IMR-90 (cell line): ENCODE measurements at regions not wholly inside any gene's neighbourhood (a gene's known extent, or its start where the extent isn't known, plus 50 kb on each side); places are given as distances from the start of the nearest gene placed in this dataset.

Source experiments
- ATAC-seq: fragments of 200-7000 bp; cut with Tn5 transposase; 2 replicates; pipeline ENCODE4 v1.9.1; 2020; ENCODE audit warnings: low read depth, mild to moderate bottlenecking, moderate library complexity
- BruUV-seq: library from RNA; stranded (reverse); fragments of 400-500 nt; replicated peaks from 2 replicates; lab custom pipeline; 2021; lab: Mats Ljungman, UMichigan
- CTCF ChIA-PET: fragments of 300-600 bp; formaldehyde crosslinking; extraction: SDS; loops from one replicate; lab custom pipeline; 2021; ENCODE audit warnings: antibody characterized with exemption; lab: Yijun Ruan, JAX
- POLR2A ChIA-PET: fragments of 300-600 bp; sonication (Branson Sonifier 250); formaldehyde crosslinking; loops from one replicate; lab custom pipeline; 2022; ENCODE audit warnings: antibody characterized with exemption; ENCODE audit not compliant: unreplicated experiment; lab: Charles Lee
- DNase-seq: peaks from one replicate; pipeline ENCODE4 v3.0.0; 2013
- H2AFZ ChIP-seq: replicated peaks from 2 replicates; pipeline ENCODE3; 2013; ENCODE audit warnings: low read length, mild to moderate bottlenecking; ENCODE audit not compliant: poor library complexity
- H2AK5ac ChIP-seq: 2 replicates; pipeline ENCODE4 v1.6.1; 2013; ENCODE audit warnings: low read depth, low read length, inconsistent platforms
- H2AK9ac ChIP-seq: replicated peaks from 2 replicates; pipeline ENCODE3; 2013; ENCODE audit warnings: mild to moderate bottlenecking, low read depth, low read length, moderate library complexity; ENCODE audit not compliant: poor library complexity
- H2BK120ac ChIP-seq: 2 replicates; pipeline ENCODE4 v1.6.1; 2013; ENCODE audit warnings: low read depth, low read length, inconsistent platforms
- H2BK15ac ChIP-seq: 3 replicates; pipeline ENCODE4 v1.6.1; 2013; ENCODE audit warnings: low read depth, low read length, inconsistent platforms
- H2BK20ac ChIP-seq: 2 replicates; pipeline ENCODE4 v1.6.1; 2013; ENCODE audit warnings: low read depth, mild to moderate bottlenecking, inconsistent platforms, low read length, moderate library complexity
- H2BK5ac ChIP-seq: 2 replicates; pipeline ENCODE4 v1.6.1; 2013; ENCODE audit warnings: mild to moderate bottlenecking, low read depth, low read length, inconsistent platforms; ENCODE audit not compliant: poor library complexity, severe bottlenecking
- H3K14ac ChIP-seq: replicated peaks from 2 replicates; pipeline ENCODE4 v1.6.1; 2013; ENCODE audit warnings: low read depth, low read length, inconsistent platforms
- H3K18ac ChIP-seq: 2 replicates; pipeline ENCODE4 v1.6.1; 2013; ENCODE audit warnings: low read depth, low read length, control low read depth
- H3K23ac ChIP-seq: 2 replicates; pipeline ENCODE4 v1.6.1; 2013; ENCODE audit warnings: low read depth, low read length, inconsistent platforms
- H3K27ac ChIP-seq: 2 replicates; pipeline ENCODE4 v1.5.1; 2013; ENCODE audit warnings: mild to moderate bottlenecking, control low read depth, low read length; ENCODE audit not compliant: insufficient read depth
- H3K27me3 ChIP-seq: 2 replicates; pipeline ENCODE4 v1.6.1; 2013; ENCODE audit warnings: low read length; ENCODE audit not compliant: control insufficient read depth, insufficient read depth
- H3K36me3 ChIP-seq: 2 replicates; pipeline ENCODE4 v1.6.1; 2013; ENCODE audit warnings: low read length, mixed read lengths; ENCODE audit not compliant: control insufficient read depth, insufficient read depth
- H3K4ac ChIP-seq: 2 replicates; pipeline ENCODE4 v1.6.1; 2013; ENCODE audit warnings: low read depth, low read length, inconsistent platforms
- H3K4me1 ChIP-seq: 2 replicates; pipeline ENCODE4 v1.6.1; 2013; ENCODE audit warnings: low read length, mixed read lengths; ENCODE audit not compliant: control insufficient read depth, insufficient read depth
- H3K4me2 ChIP-seq: 2 replicates; pipeline ENCODE4 v1.6.1; 2013; ENCODE audit warnings: low read depth, mild to moderate bottlenecking, control low read depth, low read length, moderate library complexity
- H3K4me3 ChIP-seq: 2 replicates; pipeline ENCODE4 v1.5.1; 2013; ENCODE audit warnings: low read depth, mild to moderate bottlenecking, control low read depth, low read length, moderate library complexity; ENCODE audit not compliant: insufficient read depth
- H3K56ac ChIP-seq: 2 replicates; pipeline ENCODE4 v1.6.1; 2013; ENCODE audit warnings: low read length, inconsistent platforms; ENCODE audit not compliant: insufficient read depth; ENCODE audit errors: extremely low read depth
- H3K79me1 ChIP-seq, 2 experiments: 2 replicates each; pipeline ENCODE4 v1.6.1; 2013; ENCODE audit warnings: low read length in 2 of 2, inconsistent platforms in 1 of 2, low read depth in 1 of 2
- H3K9ac ChIP-seq: 2 replicates; pipeline ENCODE4 v1.6.1; 2013; ENCODE audit warnings: low read depth, low read length, control low read depth
- H3K9me1 ChIP-seq: 2 replicates; pipeline ENCODE4 v1.6.1; 2013; ENCODE audit warnings: low read length, inconsistent platforms; ENCODE audit not compliant: insufficient read depth
- H3K9me3 ChIP-seq: 2 replicates; pipeline ENCODE4 v1.6.1; 2013; ENCODE audit warnings: low read length; ENCODE audit not compliant: control insufficient read depth, insufficient read depth
- H4K20me1 ChIP-seq: 2 replicates; pipeline ENCODE4 v1.6.1; 2013; ENCODE audit warnings: low read length, inconsistent platforms; ENCODE audit not compliant: insufficient read depth
- H4K5ac ChIP-seq: 2 replicates; pipeline ENCODE4 v1.6.1; 2013; ENCODE audit warnings: mild to moderate bottlenecking, low read depth, low read length, control low read depth
- H4K8ac ChIP-seq, 2 experiments: 2 replicates each; pipeline ENCODE4 v1.6.1; 2013; ENCODE audit warnings: low read depth in 2 of 2, low read length in 2 of 2, control low read depth in 1 of 2, inconsistent platforms in 1 of 2
- H4K91ac ChIP-seq: 2 replicates; pipeline ENCODE4 v1.6.1; 2013; ENCODE audit warnings: low read depth, low read length, inconsistent platforms; ENCODE audit not compliant: insufficient read depth
- CEBPB ChIP-seq: IDR thresholded peaks from 2 replicates; pipeline ENCODE4 v1.6.1; 2012; ENCODE audit warnings: low read depth, low read length, improper control_type of control experiment
- CHD1 ChIP-seq: IDR thresholded peaks from 2 replicates; pipeline ENCODE4 v1.6.1; 2012; ENCODE audit warnings: low read depth, low read length, improper control_type of control experiment
- FOS ChIP-seq: fragments of 150-350 bp; IDR thresholded peaks from 2 replicates; pipeline ENCODE4 v1.6.1; 2016; ENCODE audit warnings: low read depth, low read length
- MAFK ChIP-seq: IDR thresholded peaks from 2 replicates; pipeline ENCODE4 v1.6.1; 2012; ENCODE audit warnings: low read depth, low read length, improper control_type of control experiment
- MAZ ChIP-seq: IDR thresholded peaks from 2 replicates; pipeline ENCODE4 v1.6.1; 2012; ENCODE audit warnings: low read depth, mild to moderate bottlenecking, low read length, improper control_type of control experiment, moderate library complexity, borderline replicate concordance
- MXI1 ChIP-seq: IDR thresholded peaks from 2 replicates; pipeline ENCODE4 v1.6.1; 2012; ENCODE audit warnings: low read depth, mild to moderate bottlenecking, low read length, moderate library complexity, borderline replicate concordance
- NFE2L2 ChIP-seq: fragments of 150-350 bp; IDR thresholded peaks from 2 replicates; pipeline ENCODE4 v1.6.1; 2016; ENCODE audit warnings: low read depth, mild to moderate bottlenecking, low read length
- POLR2A ChIP-seq: IDR thresholded peaks from 2 replicates; pipeline ENCODE4 v1.6.1; 2012; ENCODE audit warnings: mild to moderate bottlenecking, low read depth, low read length
- RAD21 ChIP-seq: IDR thresholded peaks from 2 replicates; pipeline ENCODE4 v1.6.1; 2012; ENCODE audit warnings: low read length, improper control_type of control experiment
- RCOR1 ChIP-seq: IDR thresholded peaks from 2 replicates; pipeline ENCODE4 v1.6.1; 2012; ENCODE audit warnings: mild to moderate bottlenecking, low read length, improper control_type of control experiment; ENCODE audit not compliant: insufficient replicate concordance
- SMC3 ChIP-seq: fragments of 150-350 bp; IDR thresholded peaks from 2 replicates; pipeline ENCODE4 v1.6.1; 2016; ENCODE audit warnings: low read depth, mild to moderate bottlenecking, antibody characterized with exemption, low read length, moderate library complexity
- WGBS, 2 experiments: methylation state at CpG; one replicate each; pipeline versions ENCODE4 v1.1.5 to v1.1.7; 2013; ENCODE audit warnings: missing lambda C conversion rate in 2 of 2; ENCODE audit not compliant: insufficient read length in 1 of 2; ENCODE audit errors: extremely low coverage in 2 of 2; 5-methylcytosine and 5-hydroxymethylcytosine counted together
- dilution Hi-C: fragments of 300-500 bp; cut with HindIII; formaldehyde crosslinking; loops from one replicate; pipeline ENCODE4 v1.14.3; 2018; ENCODE audit warnings: low sequenced_read_pairs; ENCODE audit not compliant: unreplicated experiment
- in situ Hi-C: fragments of 300-500 bp; cut with MboI; formaldehyde crosslinking; loops from 3 replicates; pipeline ENCODE4 v1.14.3; 2019; ENCODE audit warnings: low sequenced_read_pairs, inconsistent platforms, mixed read lengths
- intact Hi-C: fragments of 100-400 bp; cut with micrococcal nuclease; formaldehyde crosslinking; loops from 2 replicates; pipeline ENCODE4 v1.10.0; 2022
- TF ChIP-seq, protein P1 (sequence below): fragments of 150-350 bp; IDR thresholded peaks from 2 replicates; pipeline ENCODE4 v1.6.1; 2016; ENCODE audit warnings: low read depth, mild to moderate bottlenecking, low read length, moderate library complexity, borderline replicate concordance

- POLR2A ChIA-PET = interaction anchor here (0.7 kb wide), 1 partner anchor 813 kb away, joined by 7 read pairs; no protein-coding TSS in a partner anchor
- H3K9me3 ChIP-seq = no peaks in the 10 kb centered on the region
Observed at GRCh38 chr13:44833139-44833538, 156.1 kb downstream of the NUFIP1 start.

More at GRCh38 chr13:44833139-44833538, 156.1 kb downstream of the NUFIP1 start:
- Histone ChIP-seq H2BK120ac (no peak overlapping the region), H4K8ac (no peak overlapping the region), H3K23ac (no peak overlapping the region), H2BK5ac (no peak overlapping the region), H2BK20ac (no peak overlapping the region), H2AK9ac (no peak overlapping the region), H4K91ac (no peak overlapping the region), H3K4me3 (no peak overlapping the region), H3K4ac (no peak overlapping the region), H3K56ac (no peak overlapping the region), H3K18ac (no peak overlapping the region), H3K9ac (no peak overlapping the region), H3K79me1 (no peaks in the 10 kb centered on the region), H3K27ac (no peak overlapping the region), H3K14ac (no peak overlapping the region), H4K5ac (no peak overlapping the region), H3K36me3 (no peaks in the 10 kb centered on the region), H3K4me1 (peaks cover 3% of the 10 kb centered on the region; the same call in 1 of the 2 replicates), H4K20me1 (no peaks in the 10 kb centered on the region), H3K27me3 (no peaks in the 10 kb centered on the region), H3K9me1 (peaks cover 3% of the 10 kb centered on the region; the same call in 1 of the 2 replicates), H3K4me2 (no peak overlapping the region), H2BK15ac (no peak overlapping the region), H2AFZ (no peak overlapping the region), H2AK5ac (no peak overlapping the region)
- TF ChIP-seq POLR2A (no peak), MXI1 (no peak), CEBPB (no peak), MAZ (no peak), RAD21 (no peak), CHD1 (no peak), NFE2L2 (no peak), SMC3 (no peak), RCOR1 (no peak), FOS (no peak), MAFK (no peak)
- TF ChIP-seq, protein P1, sequence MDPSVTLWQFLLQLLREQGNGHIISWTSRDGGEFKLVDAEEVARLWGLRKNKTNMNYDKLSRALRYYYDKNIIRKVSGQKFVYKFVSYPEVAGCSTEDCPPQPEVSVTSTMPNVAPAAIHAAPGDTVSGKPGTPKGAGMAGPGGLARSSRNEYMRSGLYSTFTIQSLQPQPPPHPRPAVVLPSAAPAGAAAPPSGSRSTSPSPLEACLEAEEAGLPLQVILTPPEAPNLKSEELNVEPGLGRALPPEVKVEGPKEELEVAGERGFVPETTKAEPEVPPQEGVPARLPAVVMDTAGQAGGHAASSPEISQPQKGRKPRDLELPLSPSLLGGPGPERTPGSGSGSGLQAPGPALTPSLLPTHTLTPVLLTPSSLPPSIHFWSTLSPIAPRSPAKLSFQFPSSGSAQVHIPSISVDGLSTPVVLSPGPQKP = no peak
- intact Hi-C loops = no loop called here
- CTCF ChIA-PET = no interaction called here
- no TSS peak for BruUV-seq
- in situ Hi-C loops = no loop called here
- no peak for ATAC-seq
- dilution Hi-C loops = no loop called here
- WGBS, 2 experiments = no CpG with 5 or more reads among the region's 4 CpGs
- DNase-seq = no peak
